ENCODE measurements at regions not wholly inside any gene's neighbourhood (a gene's known extent, or its start where the extent isn't known, plus 50 kb on each side); places are given as distances from the start of the nearest gene placed in this dataset.
"Not testable (repeated sequence)": the region's sequence is repeated elsewhere in the genome, so short reads cannot be mapped to it uniquely, and the experiment has no call there.

- no peak overlapping the region for H3K9ac ChIP-seq (ENCODE audit: low read depth in 1 of 2, low read length in 2 of 2)
- no peaks in the 10 kb centered on the region for H3K4me1 ChIP-seq (ENCODE audit: control insufficient read depth in 1 of 2, insufficient read depth in 2 of 2, low read length in 2 of 2)
- H3K4me3 ChIP-seq (ENCODE audit: low read depth in 1 of 2, low read length in 2 of 2): no peak overlapping the region
- no peaks in the 10 kb centered on the region for H3K27me3 ChIP-seq (ENCODE audit: control insufficient read depth in 1 of 2, insufficient read depth in 2 of 2, low read length in 2 of 2)
- H3K9me3 ChIP-seq (ENCODE audit: control insufficient read depth in 1 of 2, low read length in 2 of 2): peaks cover 0 to 1% of the 10 kb centered on the region in 2 donors
- H3K36me3 ChIP-seq (ENCODE audit: control insufficient read depth in 1 of 2, insufficient read depth in 2 of 2, low read length in 2 of 2): peaks cover 0 to 3% of the 10 kb centered on the region in 2 donors
- H3K27ac ChIP-seq (ENCODE audit: low read depth, low read length): no peak overlapping the region
These were observed 75.7 kb upstream of the ZNF169 start for GRCh38 chr9:94183240-94183999.

DNA sequence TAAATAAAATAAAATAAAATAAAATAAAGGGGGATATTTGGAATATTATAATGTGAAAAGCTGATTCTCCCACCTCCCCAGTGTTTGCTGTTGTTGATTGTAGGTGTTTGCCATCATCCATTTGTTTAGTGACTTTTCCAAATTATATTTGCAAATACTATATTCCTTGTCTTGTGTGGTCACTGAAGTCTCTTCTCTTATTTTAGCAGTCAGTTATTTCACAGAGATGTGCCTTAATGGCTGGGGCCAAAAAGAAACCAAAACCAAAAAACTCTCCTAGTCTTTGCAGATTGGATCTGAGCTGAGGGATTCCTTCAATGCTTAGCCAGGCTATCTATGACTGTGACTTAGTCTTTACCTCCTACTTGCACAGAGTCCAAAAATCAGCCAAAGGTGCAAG, 70.9 kb upstream of the ZNF169 start:
- Histone ChIP-seq H3K9me3 (ENCODE audit: control insufficient read depth in 1 of 2, low read length in 2 of 2) (peaks cover 4 to 6% of the 10 kb centered on the region in 2 donors), H3K27ac (ENCODE audit: low read depth, low read length) (no peak overlapping the region), H3K9ac (ENCODE audit: low read depth in 1 of 2, low read length in 2 of 2) (no peak overlapping the region), H3K4me1 (ENCODE audit: control insufficient read depth in 1 of 2, insufficient read depth in 2 of 2, low read length in 2 of 2) (no peaks in the 10 kb centered on the region), H3K27me3 (ENCODE audit: control insufficient read depth in 1 of 2, insufficient read depth in 2 of 2, low read length in 2 of 2) (no peaks in the 10 kb centered on the region), H3K36me3 (ENCODE audit: control insufficient read depth in 1 of 2, insufficient read depth in 2 of 2, low read length in 2 of 2) (no peaks in the 10 kb centered on the region), H3K4me3 (ENCODE audit: low read depth in 1 of 2, low read length in 2 of 2) (no peak overlapping the region)

GRCh38 chr9:94191706-94192105, 67.4 kb upstream of the ZNF169 start:
- peaks cover 4 to 17% of the 10 kb centered on the region in 2 donors for H3K9me3 ChIP-seq (ENCODE audit: control insufficient read depth in 1 of 2, low read length in 2 of 2)
- not testable (repeated sequence) for H3K4me3 ChIP-seq (ENCODE audit: low read depth in 1 of 2, low read length in 2 of 2); H3K9ac ChIP-seq (ENCODE audit: low read depth in 1 of 2, low read length in 2 of 2); H3K36me3 ChIP-seq (ENCODE audit: control insufficient read depth in 1 of 2, insufficient read depth in 2 of 2, low read length in 2 of 2); H3K27ac ChIP-seq (ENCODE audit: low read depth, low read length); H3K4me1 ChIP-seq (ENCODE audit: control insufficient read depth in 1 of 2, insufficient read depth in 2 of 2, low read length in 2 of 2); H3K27me3 ChIP-seq (ENCODE audit: control insufficient read depth in 1 of 2, insufficient read depth in 2 of 2, low read length in 2 of 2)

DNA sequence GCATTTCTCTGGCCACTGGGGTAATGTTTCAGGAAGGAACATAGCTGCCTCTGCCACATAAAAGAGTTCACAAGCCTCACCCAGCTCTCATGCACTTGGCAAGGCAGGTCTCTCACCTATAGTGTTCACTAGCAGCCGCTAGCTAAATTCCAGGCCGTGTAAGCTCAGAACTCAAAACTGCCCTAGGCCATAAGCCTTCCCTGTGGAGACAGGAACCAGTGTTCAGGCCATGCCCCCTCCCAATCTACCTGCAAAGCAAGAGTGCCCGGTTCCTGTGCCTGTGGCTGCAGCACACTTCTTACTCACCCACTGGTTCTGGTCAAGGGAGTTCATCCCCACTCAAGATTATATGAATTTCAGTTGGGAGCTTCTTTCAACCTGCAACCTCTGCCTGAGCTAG, 60.7 kb upstream of the ZNF169 start:
- Histone ChIP-seq H3K27ac (ENCODE audit: low read depth, low read length) (no peak overlapping the region), H3K4me3 (ENCODE audit: low read depth in 1 of 2, low read length in 2 of 2) (no peak overlapping the region), H3K9me3 (ENCODE audit: control insufficient read depth in 1 of 2, low read length in 2 of 2) (peaks cover 0 to 9% of the 10 kb centered on the region in 2 donors), H3K4me1 (ENCODE audit: control insufficient read depth in 1 of 2, insufficient read depth in 2 of 2, low read length in 2 of 2) (no peaks in the 10 kb centered on the region), H3K36me3 (ENCODE audit: control insufficient read depth in 1 of 2, insufficient read depth in 2 of 2, low read length in 2 of 2) (no peaks in the 10 kb centered on the region), H3K9ac (ENCODE audit: low read depth in 1 of 2, low read length in 2 of 2) (no peak overlapping the region), H3K27me3 (ENCODE audit: control insufficient read depth in 1 of 2, insufficient read depth in 2 of 2, low read length in 2 of 2) (no peaks in the 10 kb centered on the region)

DNA sequence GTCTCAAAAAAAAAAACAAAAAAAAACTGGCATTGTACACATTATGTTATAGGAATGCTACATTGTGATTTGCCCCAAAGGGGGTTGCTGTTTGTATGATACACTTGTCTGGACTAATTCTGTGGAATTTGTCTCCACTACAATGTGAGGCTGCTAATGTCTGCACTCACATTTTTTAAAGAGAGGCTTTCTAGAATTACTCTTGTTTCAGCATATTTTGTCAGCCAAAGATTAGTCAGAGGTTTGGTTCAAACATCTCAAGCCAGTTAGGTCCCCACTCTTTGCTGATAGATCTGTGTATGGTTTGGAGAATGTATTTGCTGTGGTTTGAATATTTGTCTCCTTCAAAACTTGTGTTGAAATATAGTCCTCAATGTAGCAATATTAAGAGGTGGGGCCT, 59.3 kb upstream of the ZNF169 start:
- Histone ChIP-seq H3K27me3 (ENCODE audit: control insufficient read depth in 1 of 2, insufficient read depth in 2 of 2, low read length in 2 of 2) (no peaks in the 10 kb centered on the region), H3K4me1 (ENCODE audit: control insufficient read depth in 1 of 2, insufficient read depth in 2 of 2, low read length in 2 of 2) (no peaks in the 10 kb centered on the region), H3K27ac (ENCODE audit: low read depth, low read length) (no peak overlapping the region), H3K9ac (ENCODE audit: low read depth in 1 of 2, low read length in 2 of 2) (no peak overlapping the region), H3K36me3 (ENCODE audit: control insufficient read depth in 1 of 2, insufficient read depth in 2 of 2, low read length in 2 of 2) (no peaks in the 10 kb centered on the region), H3K4me3 (ENCODE audit: low read depth in 1 of 2, low read length in 2 of 2) (no peak overlapping the region), H3K9me3 (ENCODE audit: control insufficient read depth in 1 of 2, low read length in 2 of 2) (peaks cover 0 to 12% of the 10 kb centered on the region in 2 donors)

GRCh38 chr9:94204174-94204573, 54.9 kb upstream of the ZNF169 start:
- no peak overlapping the region for H3K4me3 ChIP-seq (ENCODE audit: low read depth in 1 of 2, low read length in 2 of 2)
- no peaks in the 10 kb centered on the region for H3K27me3 ChIP-seq (ENCODE audit: control insufficient read depth in 1 of 2, insufficient read depth in 2 of 2, low read length in 2 of 2)
- H3K9ac ChIP-seq (ENCODE audit: low read depth in 1 of 2, low read length in 2 of 2): no peak overlapping the region
- peaks cover 0 to 5% of the 10 kb centered on the region in 2 donors for H3K9me3 ChIP-seq (ENCODE audit: control insufficient read depth in 1 of 2, low read length in 2 of 2)
- H3K27ac ChIP-seq (ENCODE audit: low read depth, low read length): no peak overlapping the region
- H3K36me3 ChIP-seq (ENCODE audit: control insufficient read depth in 1 of 2, insufficient read depth in 2 of 2, low read length in 2 of 2): no peaks in the 10 kb centered on the region
- no peaks in the 10 kb centered on the region for H3K4me1 ChIP-seq (ENCODE audit: control insufficient read depth in 1 of 2, insufficient read depth in 2 of 2, low read length in 2 of 2)

DNA sequence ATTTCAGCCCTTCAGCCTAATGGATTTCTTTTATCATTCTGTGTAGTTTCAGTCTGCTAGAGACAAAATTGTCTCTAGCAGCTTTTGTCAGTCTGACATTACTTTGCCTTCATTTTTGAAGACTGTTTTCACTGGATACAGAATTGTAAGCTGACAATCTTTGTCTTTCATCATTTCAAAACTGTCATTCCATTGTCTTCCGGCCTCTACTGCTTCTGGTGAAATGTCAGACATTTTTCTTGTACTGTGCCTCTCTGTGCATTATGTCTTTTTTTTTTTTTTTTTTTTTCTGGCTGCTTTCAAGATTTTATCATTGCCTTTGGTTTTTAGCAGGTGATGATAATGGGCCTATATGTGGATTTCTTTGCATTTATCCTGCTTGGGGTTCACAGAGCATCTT, 51.3 kb upstream of the ZNF169 start:
- Histone ChIP-seq H3K9ac (ENCODE audit: low read depth in 1 of 2, low read length in 2 of 2) (no peak overlapping the region), H3K4me1 (ENCODE audit: control insufficient read depth in 1 of 2, insufficient read depth in 2 of 2, low read length in 2 of 2) (no peaks in the 10 kb centered on the region), H3K27me3 (ENCODE audit: control insufficient read depth in 1 of 2, insufficient read depth in 2 of 2, low read length in 2 of 2) (no peaks in the 10 kb centered on the region), H3K9me3 (ENCODE audit: control insufficient read depth in 1 of 2, low read length in 2 of 2) (peaks cover 0 to 5% of the 10 kb centered on the region in 2 donors), H3K36me3 (ENCODE audit: control insufficient read depth in 1 of 2, insufficient read depth in 2 of 2, low read length in 2 of 2) (no peaks in the 10 kb centered on the region), H3K4me3 (ENCODE audit: low read depth in 1 of 2, low read length in 2 of 2) (no peak overlapping the region), H3K27ac (ENCODE audit: low read depth, low read length) (no peak overlapping the region)

All from duodenal mucosa (tissue), 2 donors.